Pancreas (tissue), 10 donors: ENCODE measurements at regions not wholly inside any gene's neighbourhood (a gene's known extent, or its start where the extent isn't known, plus 50 kb on each side); places are given as distances from the start of the nearest gene placed in this dataset.
A peak's percentile ranks its signal among the peaks of the same experiment; 100 is the strongest.

Experiments used
- ATAC-seq, 4 donors: fragments of 200-7000 bp; cut with Tn5 transposase; one replicate each; pipeline versions ENCODE4 v1.8.0 to v1.9.1; 2020; ENCODE audit warnings: mild to moderate bottlenecking in 4 of 4, moderate library complexity in 4 of 4
- DNase-seq, 6 donors: peaks; one replicate each; pipeline ENCODE4 v3.0.0-alpha.2; 2020
- FAIRE-seq: peaks from 2 replicates; lab custom pipeline; 2012; peaks lifted over from hg19 to GRCh38; lab: Jason Lieb, UNC
- H3K27ac ChIP-seq, 4 donors: fragments of 200-600 bp; sonication (generic); 1 replicate in 3 of 4; 2 replicates in 1 of 4; pipeline versions ENCODE4 v1.5.0 to v1.8.0; 2020
- H3K27me3 ChIP-seq, 4 donors: fragments of 200-600 bp; one replicate each; pipeline ENCODE4 v1.8.0; 2021
- H3K36me3 ChIP-seq, 3 donors: fragments of 200-600 bp; sonication (generic) in 1 of 3; one replicate each; pipeline versions ENCODE4 v1.5.0 to v1.8.0; 2020 to 2021
- H3K4me1 ChIP-seq, 3 donors: fragments of 200-600 bp; one replicate each; pipeline ENCODE4 v1.8.0; 2021
- H3K4me3 ChIP-seq, 4 donors: fragments of 200-600 bp; sonication (generic) in 2 of 4; one replicate each; pipeline versions ENCODE4 v1.5.0 to v1.8.0; 2020 to 2021
- H3K9me3 ChIP-seq, 4 donors: fragments of 200-600 bp; one replicate each; pipeline ENCODE4 v1.8.0; 2021
- CTCF ChIP-seq, 4 donors: fragments of 200-600 bp; sonication (generic) in 3 of 4; IDR thresholded peaks; one replicate each; pipeline versions ENCODE4 v1.5.0 to v1.8.0; 2021; ENCODE audit warnings: antibody characterized with exemption in 4 of 4
- WGBS, 2 donors: extraction: QIAGEN DNeasy Blood & Tissue Kit; methylation state at CpG; one replicate each; pipeline ENCODE4 v1.1.7; 2013; 5-methylcytosine and 5-hydroxymethylcytosine counted together
- intact Hi-C, 3 donors: fragments of 100-400 bp; cut with DNase I; formaldehyde crosslinking; loops; one replicate each; pipeline versions ENCODE4 v1.11.1 to v1.14.2; 2022
- donor health status: healthy with polysubstance abuse.
- donor health status: DM: no; HTN: no; CAD: no; lungs with moderate emphysema.
- donor health status: DM: no; HTN: no; CAD: no.
- donor health status: control.
- donor health status: control.
- donor health status: Bipolar disorder and iron deficiency.
- donor health status: DM: yes; HTN: yes; CAD: no.
- donor health status: DM: no; HTN: no; CAD: no.
- donor health status: DM: no; HTN: no; CAD: no.
- donor health status: DM: yes; HTN: yes; CAD: no.

- DNase-seq (no peak), ATAC-seq (no peak), FAIRE-seq (no peak)
- H3K4me3 ChIP-seq, result no peak overlapping the region
- TF ChIP-seq CTCF (IDR thresholded peaks at IDR 0.05), result no peak
- H3K27me3 ChIP-seq, result no peaks in the 10 kb centered on the region
- intact Hi-C loops, result no loop called here
- no peaks in the 10 kb centered on the region for H3K36me3 ChIP-seq
- no peaks in the 10 kb centered on the region for H3K4me1 ChIP-seq
- H3K27ac ChIP-seq, result no peak overlapping the region
- H3K9me3 ChIP-seq, result no peaks in the 10 kb centered on the region
Observed at GRCh38 chr3:124213641-124214040, 221.7 kb upstream of the ROPN1 start.

GRCh38 chr3:124217542-124217941 lies 225.6 kb upstream of the ROPN1 start:
- WGBS, 2 donors, result 5 to 6% methylated on average over 3 of the region's 3 CpGs
- no peaks in the 10 kb centered on the region for H3K4me1 ChIP-seq
- H3K4me3 ChIP-seq, result no peak overlapping the region
- H3K36me3 ChIP-seq, result no peaks in the 10 kb centered on the region
- no peak overlapping the region for H3K27ac ChIP-seq
- ATAC-seq, result peak; percentile 38 to 87 (median 65)
- H3K9me3 ChIP-seq, result no peaks in the 10 kb centered on the region
- DNase-seq, result peak in 4 of 6 donors; percentile 30 to 58 (median 44)
- intact Hi-C loops, result no loop called here
- no peak for FAIRE-seq
- H3K27me3 ChIP-seq, result no peaks in the 10 kb centered on the region
- TF ChIP-seq CTCF (IDR thresholded peaks at IDR 0.05), result no peak

- FAIRE-seq (no peak), ATAC-seq (no peak), DNase-seq (no peak)
- H3K27ac ChIP-seq, result no peak overlapping the region
- no peaks in the 10 kb centered on the region for H3K27me3 ChIP-seq
- H3K9me3 ChIP-seq, result no peaks in the 10 kb centered on the region
- H3K4me3 ChIP-seq, result no peak overlapping the region
- intact Hi-C loops, result no loop called here
- no peaks in the 10 kb centered on the region for H3K4me1 ChIP-seq
- no peaks in the 10 kb centered on the region for H3K36me3 ChIP-seq
- WGBS, 2 donors, result 44 to 49% methylated on average over 2 of the region's 2 CpGs
- no peak for TF ChIP-seq CTCF (IDR thresholded peaks at IDR 0.05)
Observed at GRCh38 chr3:124221422-124221821, 229.5 kb upstream of the ROPN1 start.

- no peaks in the 10 kb centered on the region for H3K9me3 ChIP-seq
- TF ChIP-seq CTCF (IDR thresholded peaks at IDR 0.05), result no peak
- H3K36me3 ChIP-seq, result no peaks in the 10 kb centered on the region
- no peak for ATAC-seq
- no peak for DNase-seq
- H3K4me1 ChIP-seq, result no peaks in the 10 kb centered on the region
- no peak overlapping the region for H3K27ac ChIP-seq
- no peak overlapping the region for H3K4me3 ChIP-seq
- FAIRE-seq, result no peak
- H3K27me3 ChIP-seq, result no peaks in the 10 kb centered on the region
- intact Hi-C loops, result no loop called here
- 74 to 79% methylated on average over 3 of the region's 3 CpGs for WGBS, 2 donors
Observed at GRCh38 chr3:124223853-124224252, 231.9 kb upstream of the ROPN1 start.

- Histone ChIP-seq H3K4me3 (no peak overlapping the region), H3K9me3 (no peaks in the 10 kb centered on the region), H3K36me3 (no peaks in the 10 kb centered on the region), H3K4me1 (no peaks in the 10 kb centered on the region), H3K27ac (no peak overlapping the region), H3K27me3 (no peaks in the 10 kb centered on the region)
- DNase-seq, result no peak
- FAIRE-seq, result no peak
- intact Hi-C loops, result no loop called here
- 73 to 82% methylated on average over 1 of the region's 1 CpG for WGBS, 2 donors
- no peak for ATAC-seq
- TF ChIP-seq CTCF (IDR thresholded peaks at IDR 0.05), result no peak
Observed at GRCh38 chr3:124227150-124227630, 235.3 kb upstream of the ROPN1 start.
